Neutrophil (primary cell): ENCODE measurements at regions not wholly inside any gene's neighbourhood (a gene's known extent, or its start where the extent isn't known, plus 50 kb on each side); places are given as distances from the start of the nearest gene placed in this dataset.

Experiments used
- H3K27ac ChIP-seq: fragments of 200-600 bp; sonication (generic); 2 replicates; pipeline ENCODE4 v1.5.1; 2016; ENCODE audit warnings: mild to moderate bottlenecking, moderate library complexity
- H3K27me3 ChIP-seq: fragments of 200-600 bp; sonication (generic); 2 replicates; pipeline ENCODE4 v1.6.0; 2016; ENCODE audit warnings: mild to moderate bottlenecking
- H3K36me3 ChIP-seq: fragments of 200-600 bp; sonication (generic); 2 replicates; pipeline ENCODE4 v1.5.1; 2017
- H3K4me1 ChIP-seq, 2 experiments: fragments of 200-600 bp in 1 of 2; sonication (generic) in 1 of 2; 1 replicate in 1 of 2; 2 replicates in 1 of 2; pipeline versions ENCODE4 v1.5.1 to v1.6.1; 2013 to 2016; ENCODE audit warnings: low read depth in 1 of 2, low read length in 1 of 2, mild to moderate bottlenecking in 1 of 2, moderate library complexity in 1 of 2; ENCODE audit not compliant: control insufficient read depth in 1 of 2, insufficient read depth in 1 of 2
- H3K4me3 ChIP-seq, 2 experiments: fragments of 200-600 bp in 1 of 2; sonication (generic) in 1 of 2; 1 replicate in 1 of 2; 2 replicates in 1 of 2; pipeline ENCODE4 v1.5.1; 2013 to 2016; ENCODE audit warnings: low read depth in 1 of 2, low read length in 1 of 2, mild to moderate bottlenecking in 1 of 2, moderate library complexity in 1 of 2
- H3K9me3 ChIP-seq: fragments of 200-600 bp; sonication (generic); 2 replicates; pipeline ENCODE4 v1.5.1; 2016
- TF ChIP-seq, protein P1 (sequence below): fragments of 200-600 bp; sonication (generic); IDR thresholded peaks from 2 replicates; pipeline ENCODE4 v1.5.1; 2016; ENCODE audit warnings: antibody characterized with exemption

DNA sequence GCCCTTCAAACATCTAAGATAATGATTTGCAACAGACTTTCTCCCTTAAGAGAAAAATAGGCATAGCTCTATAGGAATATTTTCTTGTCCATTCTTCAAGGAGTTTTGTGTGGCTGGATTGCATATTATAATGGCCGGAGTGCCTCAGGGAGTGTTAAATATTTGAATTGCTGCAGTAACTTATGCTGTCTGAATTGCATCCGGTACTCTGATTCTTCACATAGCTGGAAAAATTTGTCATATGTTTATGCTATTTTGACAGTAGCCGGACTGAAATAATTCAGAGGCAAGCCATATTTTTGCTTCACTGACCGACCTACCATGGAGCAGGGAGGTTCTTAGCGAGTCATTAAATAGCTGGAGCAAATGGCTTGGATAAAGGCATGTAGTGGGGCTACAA, 621.0 kb downstream of the ACTL7B start:
- H3K27ac ChIP-seq, result no peak overlapping the region

DNA sequence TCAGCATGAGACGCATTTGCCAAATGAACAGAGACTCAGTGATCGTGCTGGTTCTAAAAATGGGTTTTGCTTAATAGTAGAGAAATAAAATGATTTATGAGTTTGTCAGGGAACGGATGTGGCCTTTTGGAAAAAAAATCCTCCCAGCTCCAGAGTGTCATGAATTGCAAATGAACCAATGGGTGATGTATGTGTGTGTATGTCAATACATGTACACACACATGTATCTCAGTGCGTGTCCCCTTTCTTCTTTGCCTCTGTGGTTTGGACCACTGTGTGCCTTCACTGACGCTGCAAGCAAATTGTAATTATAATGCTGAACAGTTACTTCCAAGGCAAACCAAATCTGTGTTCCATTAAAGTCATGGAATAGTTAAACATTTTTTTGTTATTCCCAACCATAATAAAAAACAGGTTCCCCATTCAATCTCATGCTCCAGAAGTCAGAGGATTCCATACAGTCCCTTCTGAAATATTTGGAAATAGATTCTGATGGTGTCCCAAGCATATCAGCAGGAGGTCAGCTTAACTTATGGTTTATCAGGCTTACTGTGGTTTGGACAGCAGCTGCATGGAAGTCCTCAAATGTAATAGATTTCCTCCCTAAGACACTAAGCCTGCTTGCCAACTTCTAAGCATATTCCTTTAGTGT, 630.5 kb downstream of the ACTL7B start:
- no peaks in the 10 kb centered on the region for H3K9me3 ChIP-seq
- H3K4me3 ChIP-seq, result no peak overlapping the region
- no peaks in the 10 kb centered on the region for H3K36me3 ChIP-seq
- no peaks in the 10 kb centered on the region for H3K27me3 ChIP-seq
- TF ChIP-seq, protein P1, sequence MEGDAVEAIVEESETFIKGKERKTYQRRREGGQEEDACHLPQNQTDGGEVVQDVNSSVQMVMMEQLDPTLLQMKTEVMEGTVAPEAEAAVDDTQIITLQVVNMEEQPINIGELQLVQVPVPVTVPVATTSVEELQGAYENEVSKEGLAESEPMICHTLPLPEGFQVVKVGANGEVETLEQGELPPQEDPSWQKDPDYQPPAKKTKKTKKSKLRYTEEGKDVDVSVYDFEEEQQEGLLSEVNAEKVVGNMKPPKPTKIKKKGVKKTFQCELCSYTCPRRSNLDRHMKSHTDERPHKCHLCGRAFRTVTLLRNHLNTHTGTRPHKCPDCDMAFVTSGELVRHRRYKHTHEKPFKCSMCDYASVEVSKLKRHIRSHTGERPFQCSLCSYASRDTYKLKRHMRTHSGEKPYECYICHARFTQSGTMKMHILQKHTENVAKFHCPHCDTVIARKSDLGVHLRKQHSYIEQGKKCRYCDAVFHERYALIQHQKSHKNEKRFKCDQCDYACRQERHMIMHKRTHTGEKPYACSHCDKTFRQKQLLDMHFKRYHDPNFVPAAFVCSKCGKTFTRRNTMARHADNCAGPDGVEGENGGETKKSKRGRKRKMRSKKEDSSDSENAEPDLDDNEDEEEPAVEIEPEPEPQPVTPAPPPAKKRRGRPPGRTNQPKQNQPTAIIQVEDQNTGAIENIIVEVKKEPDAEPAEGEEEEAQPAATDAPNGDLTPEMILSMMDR, result no peak
- no peak overlapping the region for H3K27ac ChIP-seq
- H3K4me1 ChIP-seq, result peaks cover 36 to 43% of the 10 kb centered on the region in 2 experiments

More for the DNA sequence above, 621.0 kb downstream of the ACTL7B start:
- Histone ChIP-seq H3K4me1 (no peaks in the 10 kb centered on the region), H3K27me3 (no peaks in the 10 kb centered on the region), H3K4me3 (no peak overlapping the region), H3K36me3 (no peaks in the 10 kb centered on the region), H3K9me3 (no peaks in the 10 kb centered on the region)
- TF ChIP-seq, protein P1, result no peak

DNA sequence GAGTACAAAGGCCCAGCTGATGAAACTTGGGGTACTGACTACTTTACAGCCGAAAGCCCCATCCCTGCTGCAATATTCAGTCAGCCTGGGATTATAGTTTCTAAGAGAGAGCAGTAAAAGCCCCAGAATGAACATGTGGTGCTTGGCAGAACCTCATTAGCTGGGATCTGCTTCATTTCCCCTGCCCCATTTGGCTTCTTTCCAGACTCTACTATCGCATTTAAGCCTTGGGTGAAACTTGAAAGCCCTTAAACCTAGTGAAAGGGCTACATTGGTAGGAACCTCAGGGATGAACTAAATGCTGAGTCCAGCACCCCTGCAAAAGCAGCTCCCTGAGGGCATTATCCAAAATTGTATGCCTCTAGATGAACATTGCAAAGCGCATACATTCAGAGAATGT, 631.1 kb downstream of the ACTL7B start:
- peaks cover 42 to 49% of the 10 kb centered on the region in 2 experiments for H3K4me1 ChIP-seq
- TF ChIP-seq, protein P1, result no peak
- H3K27me3 ChIP-seq, result no peaks in the 10 kb centered on the region
- no peaks in the 10 kb centered on the region for H3K9me3 ChIP-seq
- no peak overlapping the region for H3K27ac ChIP-seq
- no peak overlapping the region for H3K4me3 ChIP-seq
- H3K36me3 ChIP-seq, result no peaks in the 10 kb centered on the region

GRCh38 chr9:108219664-108220063, 636.1 kb downstream of the ACTL7B start:
- Histone ChIP-seq H3K27ac (peak overlapping the region; percentile 75), H3K9me3 (no peaks in the 10 kb centered on the region), H3K4me3 (no peak overlapping the region), H3K4me1 (peaks cover 42 to 55% of the 10 kb centered on the region in 2 experiments), H3K36me3 (no peaks in the 10 kb centered on the region), H3K27me3 (no peaks in the 10 kb centered on the region)
- TF ChIP-seq, protein P1, result no peak

DNA sequence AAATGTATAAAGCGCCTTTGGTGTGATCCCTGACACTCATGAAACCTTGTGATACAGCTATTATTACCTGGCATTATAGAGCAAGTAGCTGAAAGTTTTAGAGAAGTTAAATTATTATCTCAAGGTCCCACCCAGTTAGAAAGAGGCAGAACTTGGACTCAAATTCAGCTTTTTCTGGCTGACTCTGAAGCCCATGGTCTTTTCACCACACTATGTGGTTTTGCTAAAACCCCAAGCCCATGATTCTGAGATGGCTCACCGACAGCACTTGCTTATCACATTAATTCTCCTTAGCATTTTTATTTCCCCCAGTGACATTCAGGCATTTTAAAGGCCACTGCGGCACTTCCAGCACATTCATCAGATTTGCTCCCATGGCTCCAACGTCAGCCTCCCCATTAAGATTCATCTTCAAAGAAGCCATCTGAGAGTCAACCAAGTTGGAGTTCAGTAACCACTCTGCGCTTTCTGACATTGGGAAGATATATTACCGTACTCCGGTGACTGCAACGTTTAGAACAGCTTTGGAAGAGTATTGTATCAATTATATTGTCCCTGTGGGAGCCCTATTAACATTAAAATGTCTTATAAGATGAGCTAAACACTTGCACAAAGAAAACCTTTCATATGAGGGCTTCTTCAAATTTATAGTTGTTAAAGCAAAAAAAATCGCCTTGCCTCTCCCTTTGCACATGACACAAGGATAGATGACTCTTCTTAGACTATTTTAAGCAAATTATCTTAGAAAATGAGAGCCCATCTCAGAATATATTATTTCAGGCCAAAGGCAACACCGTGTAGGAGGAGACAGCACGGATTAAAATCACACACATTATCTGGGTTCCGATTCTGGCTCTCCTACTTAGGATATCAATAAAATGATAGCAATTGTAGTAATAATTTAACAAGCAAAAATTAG, 638.1 kb downstream of the ACTL7B start:
- Histone ChIP-seq H3K4me3 (no peak overlapping the region), H3K4me1 (peaks cover 53 to 64% of the 10 kb centered on the region in 2 experiments)
- TF ChIP-seq, protein P1, result no peak

More for the DNA sequence above, 638.1 kb downstream of the ACTL7B start:
- no peaks in the 10 kb centered on the region for H3K36me3 ChIP-seq
- H3K27ac ChIP-seq, result no peak overlapping the region
- H3K27me3 ChIP-seq, result no peaks in the 10 kb centered on the region
- no peaks in the 10 kb centered on the region for H3K9me3 ChIP-seq
